GM12872 (cell line): ENCODE measurements at regions not wholly inside any gene's neighbourhood (a gene's known extent, or its start where the extent isn't known, plus 50 kb on each side); places are given as distances from the start of the nearest gene placed in this dataset.

Source experiments
- TF ChIP-seq, protein P1 (sequence below): IDR thresholded peaks from 3 replicates; pipeline ENCODE4 v1.5.1; 2011; ENCODE audit warnings: low read depth, mild to moderate bottlenecking, low read length, moderate library complexity; ENCODE audit not compliant: insufficient read depth

DNA sequence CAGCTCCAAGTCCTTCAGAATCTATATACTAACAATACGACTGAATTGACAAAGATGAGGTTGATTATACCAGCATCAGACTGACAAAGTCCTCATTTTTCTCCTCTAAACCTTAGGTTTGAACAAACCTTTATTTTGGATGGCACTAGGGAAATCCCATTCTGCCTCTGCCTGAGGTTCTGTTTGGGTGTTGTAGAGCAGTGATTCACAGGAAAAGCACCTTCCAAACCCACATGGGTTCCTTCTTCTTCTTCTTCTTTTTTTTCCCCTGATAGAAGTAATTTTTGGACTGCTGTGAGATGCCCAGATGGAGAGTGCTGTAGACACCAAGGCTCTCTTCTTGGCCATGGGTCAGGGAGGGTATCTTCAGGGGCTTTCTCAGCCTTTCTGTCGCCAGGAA lies 164.9 kb upstream of the PAPPA start:
- TF ChIP-seq, protein P1, sequence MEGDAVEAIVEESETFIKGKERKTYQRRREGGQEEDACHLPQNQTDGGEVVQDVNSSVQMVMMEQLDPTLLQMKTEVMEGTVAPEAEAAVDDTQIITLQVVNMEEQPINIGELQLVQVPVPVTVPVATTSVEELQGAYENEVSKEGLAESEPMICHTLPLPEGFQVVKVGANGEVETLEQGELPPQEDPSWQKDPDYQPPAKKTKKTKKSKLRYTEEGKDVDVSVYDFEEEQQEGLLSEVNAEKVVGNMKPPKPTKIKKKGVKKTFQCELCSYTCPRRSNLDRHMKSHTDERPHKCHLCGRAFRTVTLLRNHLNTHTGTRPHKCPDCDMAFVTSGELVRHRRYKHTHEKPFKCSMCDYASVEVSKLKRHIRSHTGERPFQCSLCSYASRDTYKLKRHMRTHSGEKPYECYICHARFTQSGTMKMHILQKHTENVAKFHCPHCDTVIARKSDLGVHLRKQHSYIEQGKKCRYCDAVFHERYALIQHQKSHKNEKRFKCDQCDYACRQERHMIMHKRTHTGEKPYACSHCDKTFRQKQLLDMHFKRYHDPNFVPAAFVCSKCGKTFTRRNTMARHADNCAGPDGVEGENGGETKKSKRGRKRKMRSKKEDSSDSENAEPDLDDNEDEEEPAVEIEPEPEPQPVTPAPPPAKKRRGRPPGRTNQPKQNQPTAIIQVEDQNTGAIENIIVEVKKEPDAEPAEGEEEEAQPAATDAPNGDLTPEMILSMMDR: no peak

DNA sequence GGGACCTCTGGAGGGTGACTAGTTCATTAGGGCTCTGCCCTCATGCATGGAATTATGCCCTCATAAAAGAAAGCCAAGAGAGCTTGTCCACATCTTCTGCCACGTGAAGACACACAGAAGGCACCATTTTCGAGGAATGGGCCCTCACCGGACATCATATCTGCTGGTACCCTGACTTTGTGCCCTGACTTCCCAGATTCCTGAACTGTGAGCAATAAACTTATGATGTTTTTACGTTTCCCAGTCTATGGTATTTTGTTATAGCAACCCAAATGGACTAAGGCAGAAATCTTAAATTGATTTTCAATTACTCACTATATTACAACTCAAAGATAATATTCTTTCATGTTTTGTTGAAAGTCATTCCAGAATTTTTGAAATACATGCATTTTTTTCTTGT lies 163.8 kb upstream of the PAPPA start:
- TF ChIP-seq, protein P1: no peak

DNA sequence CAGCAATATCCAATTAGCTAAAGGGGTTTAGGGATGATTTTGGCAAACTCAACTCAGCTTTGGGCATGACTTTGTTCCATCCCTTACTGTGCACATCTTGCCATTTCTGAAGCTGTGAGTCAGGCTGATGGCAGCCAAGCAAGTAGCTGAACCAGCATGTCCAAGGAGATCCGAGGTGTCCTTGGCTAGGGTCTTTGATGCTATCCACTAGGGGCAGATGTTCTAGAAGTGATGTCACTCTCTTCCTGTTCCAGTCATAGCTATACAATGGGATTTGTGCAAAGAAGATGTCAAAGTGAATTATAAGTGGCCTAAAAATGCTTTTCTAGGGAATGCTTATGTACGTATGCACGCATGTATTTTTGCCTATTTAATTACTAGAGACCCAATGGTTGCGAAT lies 160.8 kb upstream of the PAPPA start:
- TF ChIP-seq, protein P1: no peak; the same call in 2 of the 3 replicates

DNA sequence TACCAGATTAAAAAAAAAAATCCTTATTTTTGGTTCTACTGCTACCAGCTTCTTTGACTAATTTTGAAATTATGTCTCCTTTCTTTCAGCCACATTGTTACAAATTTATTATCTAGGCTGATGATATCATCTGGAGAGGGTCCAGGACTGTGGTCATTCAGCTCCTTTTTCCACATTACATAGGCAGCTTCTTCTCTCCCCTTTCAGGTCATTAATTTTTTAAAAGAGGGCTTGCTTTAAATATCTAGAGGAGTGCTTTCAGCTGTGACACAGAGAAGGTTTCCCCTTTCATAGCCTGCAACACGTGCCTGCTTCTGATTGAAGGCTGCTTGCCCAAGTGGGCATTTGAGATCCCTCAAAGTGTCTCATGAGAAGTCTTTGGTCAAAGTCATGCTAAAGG lies 155.7 kb upstream of the PAPPA start:
- TF ChIP-seq, protein P1: no peak

DNA sequence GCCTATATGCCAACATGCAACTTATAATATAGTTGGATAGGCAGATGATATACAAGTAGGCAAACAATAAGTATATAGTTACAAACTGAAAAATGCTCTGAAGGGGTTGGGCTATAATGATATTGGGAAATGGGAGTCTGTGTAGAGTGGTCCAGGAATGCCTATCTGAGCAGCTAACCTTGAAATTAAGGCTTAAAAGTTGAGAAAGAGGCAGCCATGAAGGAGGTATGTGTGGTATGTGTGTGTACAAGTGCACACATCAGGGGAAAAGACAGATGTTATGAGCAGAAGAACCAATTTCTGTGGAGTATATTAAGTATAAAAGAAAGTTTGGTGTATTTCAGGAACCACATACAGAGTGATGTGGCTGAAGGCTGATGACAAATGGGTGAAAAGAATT lies 154.9 kb upstream of the PAPPA start:
- TF ChIP-seq, protein P1: no peak

DNA sequence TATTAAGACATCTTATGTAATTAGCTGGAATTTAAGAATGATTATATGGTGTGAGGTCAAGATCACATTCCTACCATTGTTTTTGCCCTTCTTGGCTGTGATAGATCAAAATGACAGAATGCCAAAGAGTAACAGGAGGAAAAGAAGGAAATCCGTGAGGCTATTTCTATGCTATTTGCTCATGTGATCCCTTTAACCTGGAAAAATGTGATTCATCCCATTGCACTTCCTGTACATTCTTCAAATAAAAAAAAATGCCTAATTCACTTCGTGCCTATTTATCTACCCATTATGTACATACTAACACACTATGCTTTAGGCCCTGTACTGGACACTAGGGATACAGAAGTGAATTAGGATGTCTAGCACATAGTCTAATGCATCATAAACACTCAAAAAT lies 154.1 kb upstream of the PAPPA start:
- TF ChIP-seq, protein P1: no peak

DNA sequence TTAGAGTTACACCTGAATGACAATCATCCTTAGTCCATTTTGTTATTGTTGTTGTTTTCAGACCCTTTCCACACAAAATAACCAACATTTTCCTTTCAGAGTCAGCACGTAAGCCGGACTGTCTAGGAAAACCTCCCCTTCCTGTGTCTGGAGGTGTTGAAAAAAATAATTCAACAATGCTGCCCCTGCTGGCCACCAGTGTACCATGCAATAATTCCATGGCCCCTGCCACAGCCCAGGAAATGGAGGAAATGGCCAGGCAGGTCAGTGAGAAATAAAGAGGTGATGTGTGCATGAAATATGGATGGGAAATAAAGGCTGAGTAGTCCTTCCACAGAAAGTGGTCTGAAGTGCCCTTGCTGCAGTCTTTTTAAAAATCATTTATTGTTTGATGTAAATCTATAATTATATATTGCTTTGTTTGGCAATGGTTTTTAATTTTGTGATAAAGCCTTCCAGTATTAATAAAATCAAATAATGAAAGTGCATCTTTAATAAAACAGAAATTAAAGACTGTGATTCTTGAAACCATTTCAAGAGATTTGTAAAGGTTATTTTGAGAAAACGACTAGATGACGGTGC lies 152.8 kb upstream of the PAPPA start:
- TF ChIP-seq, protein P1: peak; percentile 52

DNA sequence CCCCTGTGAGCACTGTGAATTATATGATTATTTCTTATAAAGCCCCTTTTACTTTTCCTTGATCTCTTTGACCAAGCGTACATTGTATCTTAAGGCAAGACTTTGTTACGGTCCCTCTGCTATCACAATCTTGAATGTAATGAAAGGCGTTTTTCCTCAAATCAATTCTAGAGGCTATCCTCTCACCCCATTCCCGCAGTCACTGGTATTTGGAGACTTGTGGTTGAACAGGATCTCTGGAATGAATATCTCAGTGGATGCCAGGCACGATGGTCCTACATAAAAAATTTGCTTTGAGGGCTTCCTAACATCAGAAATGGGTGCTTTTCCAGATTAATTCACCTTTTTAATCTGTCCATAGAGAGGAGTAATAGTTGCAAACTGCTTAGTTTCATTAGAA lies 151.4 kb upstream of the PAPPA start:
- TF ChIP-seq, protein P1: no peak
